ENCODE measurements at regions not wholly inside any gene's neighbourhood (a gene's known extent, or its start where the extent isn't known, plus 50 kb on each side); places are given as distances from the start of the nearest gene placed in this dataset.

DNA sequence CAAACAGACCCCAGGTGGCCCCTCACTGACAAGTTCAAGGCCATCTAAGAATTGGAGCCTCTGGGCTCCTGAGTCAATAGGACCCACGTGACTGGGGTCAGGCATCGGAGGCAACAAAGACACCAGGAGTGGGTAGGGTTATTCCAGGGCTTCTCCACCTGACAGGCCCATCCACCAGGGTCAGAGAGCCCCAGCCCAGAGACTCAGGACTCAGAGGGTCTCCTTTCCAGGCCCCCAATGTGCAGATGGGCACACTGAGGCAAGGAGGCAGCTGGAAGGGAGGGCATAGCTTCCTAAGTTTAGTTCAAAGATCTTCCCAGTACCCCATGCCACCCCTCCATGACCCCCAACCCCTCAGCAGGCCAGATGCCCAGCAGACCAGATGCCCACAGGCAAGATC is 388.6 kb downstream of the MATN1 start:
- TF ChIP-seq, protein P1, sequence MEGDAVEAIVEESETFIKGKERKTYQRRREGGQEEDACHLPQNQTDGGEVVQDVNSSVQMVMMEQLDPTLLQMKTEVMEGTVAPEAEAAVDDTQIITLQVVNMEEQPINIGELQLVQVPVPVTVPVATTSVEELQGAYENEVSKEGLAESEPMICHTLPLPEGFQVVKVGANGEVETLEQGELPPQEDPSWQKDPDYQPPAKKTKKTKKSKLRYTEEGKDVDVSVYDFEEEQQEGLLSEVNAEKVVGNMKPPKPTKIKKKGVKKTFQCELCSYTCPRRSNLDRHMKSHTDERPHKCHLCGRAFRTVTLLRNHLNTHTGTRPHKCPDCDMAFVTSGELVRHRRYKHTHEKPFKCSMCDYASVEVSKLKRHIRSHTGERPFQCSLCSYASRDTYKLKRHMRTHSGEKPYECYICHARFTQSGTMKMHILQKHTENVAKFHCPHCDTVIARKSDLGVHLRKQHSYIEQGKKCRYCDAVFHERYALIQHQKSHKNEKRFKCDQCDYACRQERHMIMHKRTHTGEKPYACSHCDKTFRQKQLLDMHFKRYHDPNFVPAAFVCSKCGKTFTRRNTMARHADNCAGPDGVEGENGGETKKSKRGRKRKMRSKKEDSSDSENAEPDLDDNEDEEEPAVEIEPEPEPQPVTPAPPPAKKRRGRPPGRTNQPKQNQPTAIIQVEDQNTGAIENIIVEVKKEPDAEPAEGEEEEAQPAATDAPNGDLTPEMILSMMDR (IDR thresholded peaks at IDR 0.05): no peak
- H3K9me3 Mint-ChIP-seq: peaks cover 16% of the 10 kb centered on the region
- H3K27ac Mint-ChIP-seq: no peak overlapping the region
- peaks cover 1% of the 10 kb centered on the region; the same call in 1 of the 2 replicates for H3K27me3 Mint-ChIP-seq (ENCODE audit: insufficient read depth)
- no peak for DNase-seq
- no peaks in the 10 kb centered on the region for H3K4me1 Mint-ChIP-seq (ENCODE audit: low read depth)
- no peaks in the 10 kb centered on the region for H3K36me3 Mint-ChIP-seq (ENCODE audit: low read depth)
- H3K4me3 Mint-ChIP-seq: no peak overlapping the region

DNA sequence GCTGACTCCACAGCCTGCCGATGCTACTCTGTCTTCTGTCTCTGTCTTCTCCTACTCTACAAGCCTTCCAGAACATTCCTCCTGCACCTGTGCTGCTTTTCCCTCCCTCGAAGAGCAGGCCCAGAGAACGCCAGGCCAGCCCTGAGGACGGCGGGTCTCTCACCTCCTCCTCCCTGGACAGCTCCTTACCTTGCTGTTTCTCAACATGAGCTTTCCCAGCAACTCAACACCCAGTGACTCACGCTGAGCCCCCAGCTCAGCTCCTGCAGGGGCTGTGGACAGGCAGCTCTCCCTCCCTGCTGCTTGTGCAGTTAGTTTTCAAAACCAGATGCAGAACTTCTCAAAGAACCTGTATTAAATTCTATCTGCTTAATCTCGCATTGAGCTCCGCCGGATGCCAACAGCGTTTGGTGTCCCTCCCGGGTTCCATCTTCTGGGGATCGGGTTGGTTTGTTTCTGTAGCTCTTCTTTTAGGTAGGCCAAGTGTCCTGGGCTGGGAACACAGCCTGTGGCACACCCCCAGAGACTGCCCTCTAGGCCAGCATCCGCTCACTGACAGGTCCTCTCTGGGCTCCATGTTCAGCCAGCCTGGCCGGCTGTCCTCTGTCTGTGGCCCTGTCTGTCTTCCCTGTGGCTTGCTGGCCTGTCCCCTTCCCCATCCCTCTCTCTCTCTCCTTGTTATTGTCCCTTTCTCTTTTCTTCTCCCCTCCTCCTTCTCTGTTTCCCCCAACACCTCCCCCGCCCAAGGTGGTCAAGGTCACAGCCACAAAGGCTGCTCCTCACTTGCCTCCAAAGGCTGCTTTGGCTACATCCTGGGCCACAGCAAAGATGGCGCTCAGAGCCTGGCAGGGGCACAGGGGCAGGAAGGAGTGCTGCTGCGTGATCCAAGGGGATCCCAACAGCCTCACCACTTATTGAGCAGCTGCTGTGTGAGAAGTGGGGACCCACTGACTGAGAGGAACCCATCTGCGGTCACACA is 391.0 kb downstream of the MATN1 start:
- no peak for DNase-seq
- Mint-ChIP-seq H3K27ac (no peak overlapping the region), H3K27me3 (ENCODE audit: insufficient read depth) (peaks cover 3% of the 10 kb centered on the region), H3K9me3 (peaks cover 23% of the 10 kb centered on the region), H3K4me1 (ENCODE audit: low read depth) (no peaks in the 10 kb centered on the region), H3K4me3 (no peak overlapping the region), H3K36me3 (ENCODE audit: low read depth) (no peaks in the 10 kb centered on the region)
- TF ChIP-seq, protein P1 (IDR thresholded peaks at IDR 0.05): no peak

DNA sequence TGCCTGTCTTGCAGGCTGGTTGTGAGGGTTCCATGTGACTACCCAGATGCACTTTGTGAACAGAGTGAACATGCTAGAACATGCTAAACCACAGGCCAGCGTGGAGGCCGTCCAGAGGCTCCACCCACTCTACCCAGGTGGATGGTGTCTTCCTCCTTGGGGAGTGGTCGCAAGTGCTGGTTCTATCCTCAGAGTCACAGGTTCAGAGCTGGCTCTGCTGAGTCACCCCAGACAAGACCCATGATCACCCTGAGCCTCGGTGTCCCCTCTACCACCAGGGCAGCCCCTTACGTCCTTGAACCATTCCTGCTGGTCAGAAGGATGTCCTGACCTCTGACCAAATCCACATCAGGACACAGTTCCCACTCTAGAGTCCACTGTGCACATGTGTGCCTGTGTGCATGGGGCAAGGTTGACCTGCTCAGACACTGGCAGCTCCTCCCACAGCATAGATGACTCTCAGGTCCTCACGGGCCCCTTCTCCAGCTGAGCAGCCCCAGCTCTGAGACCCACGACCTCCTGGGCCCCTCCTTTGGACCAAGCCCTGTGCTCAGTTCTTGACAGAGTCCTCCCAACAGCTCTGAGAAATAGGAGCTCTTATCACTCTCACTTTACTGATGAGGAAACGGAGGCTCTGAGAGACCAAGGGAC is 391.8 kb downstream of the MATN1 start:
- Mint-ChIP-seq H3K9me3 (peaks cover 23% of the 10 kb centered on the region), H3K36me3 (ENCODE audit: low read depth) (no peaks in the 10 kb centered on the region), H3K4me3 (no peak overlapping the region), H3K27me3 (ENCODE audit: insufficient read depth) (peaks cover 3% of the 10 kb centered on the region), H3K4me1 (ENCODE audit: low read depth) (no peaks in the 10 kb centered on the region), H3K27ac (no peak overlapping the region)
- DNase-seq: no peak
- TF ChIP-seq, protein P1 (IDR thresholded peaks at IDR 0.05): no peak

DNA sequence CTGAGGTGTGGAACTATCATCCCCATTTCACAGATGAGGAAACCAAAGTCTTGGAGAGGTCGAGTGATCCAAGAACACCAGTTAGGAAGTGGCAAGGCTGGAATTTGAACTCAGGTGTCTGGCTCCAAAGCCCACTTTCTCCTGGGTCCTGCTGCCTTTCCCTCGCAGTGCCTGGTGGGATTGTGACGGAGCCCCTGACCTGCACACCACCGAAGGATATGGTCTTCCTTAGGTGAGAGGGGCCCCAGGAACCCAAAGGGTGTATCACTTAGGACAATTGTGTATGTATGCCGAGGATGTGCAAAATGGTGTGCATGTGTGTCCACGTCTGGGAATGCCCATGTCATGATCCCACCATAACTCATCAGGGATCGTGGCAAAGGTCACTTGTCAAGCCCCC is 392.7 kb downstream of the MATN1 start:
- TF ChIP-seq, protein P1 (IDR thresholded peaks at IDR 0.05): no peak
- Mint-ChIP-seq H3K4me3 (no peak overlapping the region), H3K4me1 (ENCODE audit: low read depth) (no peaks in the 10 kb centered on the region), H3K36me3 (ENCODE audit: low read depth) (no peaks in the 10 kb centered on the region), H3K9me3 (peaks cover 23% of the 10 kb centered on the region), H3K27ac (no peak overlapping the region), H3K27me3 (ENCODE audit: insufficient read depth) (peaks cover 3% of the 10 kb centered on the region)
- DNase-seq: no peak

DNA sequence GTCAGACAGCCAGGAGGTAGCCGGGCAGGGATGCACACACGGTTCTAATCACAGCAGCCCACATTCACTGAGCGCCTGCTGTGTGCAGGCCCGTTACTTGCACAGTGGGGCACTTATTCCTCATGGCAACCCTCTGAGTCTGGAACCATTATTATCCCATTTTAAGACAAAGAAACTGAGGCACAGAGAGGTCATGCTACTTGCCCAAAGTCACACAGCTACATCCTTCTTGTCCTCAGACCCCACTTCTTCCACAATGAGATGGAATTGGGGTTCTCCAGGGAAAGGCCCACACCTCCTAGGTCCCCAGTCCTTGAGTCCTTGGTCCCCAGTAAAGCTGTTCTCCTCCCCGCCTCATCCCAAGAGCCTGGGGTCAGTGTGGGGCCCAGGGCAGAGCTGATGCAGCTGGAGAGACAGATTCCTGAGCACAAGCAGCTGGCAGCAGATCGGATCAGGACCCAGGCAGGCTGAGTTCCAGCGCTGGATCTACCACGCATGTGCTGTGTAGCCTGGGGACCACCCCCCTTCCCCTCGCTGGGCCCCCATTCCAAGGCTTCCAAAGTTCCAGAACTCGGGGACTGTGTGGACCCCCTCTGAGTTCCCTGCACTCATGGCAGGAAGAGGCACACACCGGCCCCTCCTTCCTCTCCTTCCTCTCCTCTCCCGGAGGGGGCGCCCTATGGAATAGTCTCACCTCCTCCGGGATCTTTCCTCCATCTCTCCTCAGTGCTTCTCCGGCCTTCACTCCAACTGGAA is 393.4 kb downstream of the MATN1 start:
- H3K4me1 Mint-ChIP-seq (ENCODE audit: low read depth): no peaks in the 10 kb centered on the region
- no peak for DNase-seq

More for the DNA sequence above, 393.4 kb downstream of the MATN1 start:
- Mint-ChIP-seq H3K9me3 (peaks cover 23% of the 10 kb centered on the region), H3K27me3 (ENCODE audit: insufficient read depth) (peaks cover 3% of the 10 kb centered on the region), H3K36me3 (ENCODE audit: low read depth) (no peaks in the 10 kb centered on the region), H3K4me3 (no peak overlapping the region), H3K27ac (no peak overlapping the region)
- TF ChIP-seq, protein P1 (IDR thresholded peaks at IDR 0.05): no peak

Data from HFFc6 (cell line).